ENCODE measurements at regions not wholly inside any gene's neighbourhood (a gene's known extent, or its start where the extent isn't known, plus 50 kb on each side); places are given as distances from the start of the nearest gene placed in this dataset.
"Not testable (repeated sequence)": the region's sequence is repeated elsewhere in the genome, so short reads cannot be mapped to it uniquely, and the experiment has no call there.

GRCh38 chr10:53667063-53667462 is 894.5 kb upstream of the MBL2 start:
- intact Hi-C loops (cut with DNase I) = no loop called here
- no peak for DNase-seq (ENCODE audit: low spot score)
- no peak for ATAC-seq

DNA sequence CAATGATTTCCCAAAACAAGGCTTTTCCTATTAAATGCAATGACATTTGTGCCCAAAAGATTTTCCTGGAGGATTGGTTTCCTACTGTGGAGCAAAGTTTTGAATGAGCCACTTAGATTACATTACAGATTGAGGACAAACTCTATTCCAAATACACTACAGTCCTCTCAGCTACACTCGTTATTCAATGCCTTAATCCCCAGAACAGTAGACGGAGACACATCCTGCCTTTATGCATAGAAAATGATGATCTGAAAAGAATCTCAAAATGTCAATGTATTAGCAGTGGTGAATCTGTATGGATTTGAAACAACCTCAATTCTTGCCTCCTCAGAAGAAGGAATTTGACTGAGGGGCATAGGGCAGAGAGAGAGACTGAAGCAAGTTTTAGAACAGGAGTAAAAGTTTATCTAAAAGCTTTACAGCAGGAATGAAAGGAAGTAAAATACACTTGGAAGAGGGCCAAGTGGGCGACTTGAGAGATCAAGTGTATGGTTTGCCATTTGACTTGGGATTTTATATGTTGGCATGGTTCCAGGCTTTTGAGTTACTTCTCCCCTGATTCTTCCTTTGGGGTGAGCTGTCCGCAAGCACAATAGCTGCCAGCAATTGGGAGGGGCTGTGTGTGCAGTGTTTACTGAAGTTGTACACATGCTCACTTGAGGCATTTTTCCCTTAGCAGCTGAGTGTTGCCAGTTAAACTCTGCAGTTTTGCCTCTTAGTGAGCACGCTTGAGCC is 891.9 kb upstream of the MBL2 start:
- ATAC-seq (no peak), DNase-seq (ENCODE audit: low spot score) (no peak)
- intact Hi-C loops (cut with DNase I) = no loop called here

DNA sequence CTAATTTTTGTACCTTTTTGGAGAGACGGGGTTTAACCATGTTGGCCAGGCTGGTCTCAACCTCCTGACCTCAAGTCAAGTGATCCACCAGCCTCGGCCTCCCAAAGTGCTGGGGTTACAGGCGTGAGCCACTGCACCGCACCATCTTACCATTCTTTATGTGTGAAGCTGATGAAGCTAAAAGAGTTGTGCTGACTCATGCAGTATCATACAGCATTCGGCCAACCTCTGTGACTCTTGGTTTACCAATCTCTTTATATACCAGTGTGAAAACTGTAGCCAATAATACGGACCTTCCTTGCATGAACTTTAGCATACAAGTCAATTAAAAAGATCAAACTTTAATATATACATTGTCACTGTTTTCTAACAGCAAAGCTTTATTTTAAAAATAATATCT is 878.2 kb upstream of the MBL2 start:
- ATAC-seq (no peak), DNase-seq (ENCODE audit: low spot score) (no peak)
- intact Hi-C loops (cut with DNase I) = no loop called here

DNA sequence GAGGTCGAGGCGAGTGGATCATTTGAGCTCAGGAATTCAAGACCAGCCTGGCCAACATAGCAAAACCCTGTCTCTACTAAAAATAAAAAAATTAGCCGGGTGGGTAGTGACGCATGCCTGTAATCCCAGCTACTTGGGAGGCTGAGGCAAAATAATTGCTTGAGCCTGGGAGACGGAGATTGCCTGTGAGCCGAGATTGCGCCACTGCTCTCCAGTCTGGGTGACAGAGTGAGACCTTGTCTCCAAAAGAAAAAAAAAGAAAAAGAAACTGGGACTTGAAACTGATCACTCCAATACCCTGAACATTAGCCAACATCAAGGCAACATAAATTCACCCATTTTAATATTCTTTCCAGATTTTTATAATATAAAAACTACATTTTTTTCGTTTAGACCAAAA is 874.6 kb upstream of the MBL2 start:
- DNase-seq (ENCODE audit: low spot score); ATAC-seq: not testable (repeated sequence)

GRCh38 chr10:53646525-53646924 is 873.9 kb upstream of the MBL2 start:
- no peak for DNase-seq (ENCODE audit: low spot score)
- ATAC-seq = no peak
- intact Hi-C loops (cut with DNase I) = no loop called here

More for the DNA sequence above, 874.6 kb upstream of the MBL2 start:
- intact Hi-C loops (cut with DNase I) = not testable (repeated sequence)

- intact Hi-C loops (cut with DNase I) = no loop called here
- no peak for ATAC-seq
- DNase-seq (ENCODE audit: low spot score) = no peak
Observed at GRCh38 chr10:53645951-53646350, 873.4 kb upstream of the MBL2 start.

GRCh38 chr10:53638006-53638405 is 865.4 kb upstream of the MBL2 start:
- ATAC-seq (no peak), DNase-seq (ENCODE audit: low spot score) (no peak)
- intact Hi-C loops (cut with DNase I) = no loop called here

- ATAC-seq = no peak
- intact Hi-C loops (cut with DNase I) = no loop called here
- DNase-seq (ENCODE audit: low spot score) = no peak
Observed at GRCh38 chr10:53624722-53625121, 852.1 kb upstream of the MBL2 start.

- DNase-seq (ENCODE audit: low spot score) = no peak
- intact Hi-C loops (cut with DNase I) = no loop called here
- ATAC-seq = no peak
Observed at GRCh38 chr10:53622201-53622600, 849.6 kb upstream of the MBL2 start.

- DNase-seq (ENCODE audit: low spot score) (no peak), ATAC-seq (no peak)
- intact Hi-C loops (cut with DNase I) = no loop called here
Observed at GRCh38 chr10:53619671-53620070, 847.1 kb upstream of the MBL2 start.

GRCh38 chr10:53607691-53608090 is 835.1 kb upstream of the MBL2 start:
- intact Hi-C loops (cut with DNase I) = no loop called here

DNA sequence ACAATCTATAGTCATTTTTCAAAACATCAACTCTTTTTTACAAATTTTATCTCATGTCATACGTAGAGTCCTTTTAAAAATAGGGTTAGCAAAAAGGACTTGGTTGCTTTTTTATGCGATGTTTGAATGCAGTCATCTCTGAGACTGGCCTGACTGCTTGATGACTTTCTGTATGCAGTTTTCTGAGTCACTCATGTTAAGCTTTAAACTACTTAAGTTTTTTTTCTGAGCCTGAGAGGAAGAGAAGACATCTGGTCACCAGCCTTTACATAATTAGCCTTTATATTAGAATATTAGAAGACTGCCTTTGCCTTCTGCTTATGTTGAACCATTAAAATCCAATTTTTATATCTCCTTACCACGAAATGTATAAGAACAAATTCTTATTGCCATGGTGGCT is 834.4 kb upstream of the MBL2 start:
- no peak for DNase-seq (ENCODE audit: low spot score)
- no peak for ATAC-seq
- intact Hi-C loops (cut with DNase I) = no loop called here

More at GRCh38 chr10:53607691-53608090, 835.1 kb upstream of the MBL2 start:
- ATAC-seq = no peak
- DNase-seq (ENCODE audit: low spot score) = no peak

DNA sequence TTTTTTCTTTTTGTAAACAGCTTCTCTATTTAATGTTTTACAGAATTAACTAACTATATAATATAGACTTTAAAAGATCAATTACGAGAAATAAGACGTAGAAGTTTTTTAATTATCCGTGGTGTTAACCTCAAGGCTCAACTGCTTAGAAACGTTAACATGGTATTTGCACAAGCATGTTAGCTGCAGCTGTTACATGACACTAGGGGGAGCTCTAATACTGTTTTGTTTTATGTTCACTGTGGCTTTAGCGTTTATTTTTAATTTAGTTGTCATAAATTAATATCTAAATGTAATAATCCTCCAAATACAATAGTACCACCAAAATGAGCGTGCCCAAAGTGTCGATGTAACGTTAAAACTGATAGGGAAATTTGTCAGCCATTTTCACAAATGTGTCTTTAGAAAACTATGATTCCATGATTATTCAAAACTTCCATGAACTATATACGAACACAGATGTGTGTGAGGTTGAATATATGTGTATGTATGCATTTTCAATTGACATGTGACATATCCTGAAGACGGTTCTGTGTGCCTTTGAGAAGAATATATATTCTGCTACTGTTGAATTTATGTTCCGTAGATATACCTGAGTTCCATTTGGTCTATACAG is 828.8 kb upstream of the MBL2 start:
- ATAC-seq = no peak
- DNase-seq (ENCODE audit: low spot score) = no peak
- intact Hi-C loops (cut with DNase I) = no loop called here

DNA sequence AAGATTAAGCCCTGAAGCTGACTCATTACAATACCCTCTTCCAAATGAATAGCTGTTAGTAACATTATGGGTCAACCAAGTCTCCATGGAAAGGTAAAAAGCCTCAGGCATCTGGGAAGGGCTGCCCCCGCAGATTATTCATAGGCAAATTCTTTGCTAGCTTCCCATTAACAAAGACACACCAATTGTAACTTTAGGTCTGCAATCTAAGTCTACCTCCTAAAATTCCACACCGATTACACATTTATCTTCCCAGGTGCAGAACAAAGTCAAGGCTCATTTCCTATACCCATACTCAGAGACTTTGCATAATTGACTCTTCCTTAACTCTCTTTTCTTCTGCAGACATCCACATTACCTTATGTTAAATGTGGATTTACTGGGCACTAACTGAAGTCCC is 826.3 kb upstream of the MBL2 start:
- ATAC-seq (no peak), DNase-seq (ENCODE audit: low spot score) (no peak)

DNA sequence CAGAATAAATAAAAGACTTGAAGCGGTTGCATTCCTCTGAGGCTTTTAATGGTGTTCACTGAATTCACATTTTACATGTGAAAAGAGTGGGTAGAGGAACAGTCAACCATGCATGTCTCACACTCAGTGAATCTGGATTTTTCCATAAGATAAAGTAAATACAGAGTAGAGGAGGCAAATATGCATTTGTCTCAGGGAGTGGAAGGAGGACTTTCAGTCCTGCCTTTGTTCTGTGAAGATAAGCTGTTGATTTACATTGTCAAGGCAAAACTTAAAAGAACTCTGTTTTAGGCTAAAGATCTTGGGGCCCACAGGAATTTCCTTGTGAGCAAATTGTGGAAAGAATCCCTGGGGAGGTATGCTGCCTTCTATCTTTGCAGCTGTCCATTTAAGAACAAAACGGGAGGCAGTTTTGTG is 825.3 kb upstream of the MBL2 start:
- DNase-seq (ENCODE audit: low spot score) (no peak), ATAC-seq (no peak)
- intact Hi-C loops (cut with DNase I) = no loop called here

More for the DNA sequence above, 826.3 kb upstream of the MBL2 start:
- intact Hi-C loops (cut with DNase I) = no loop called here

DNA sequence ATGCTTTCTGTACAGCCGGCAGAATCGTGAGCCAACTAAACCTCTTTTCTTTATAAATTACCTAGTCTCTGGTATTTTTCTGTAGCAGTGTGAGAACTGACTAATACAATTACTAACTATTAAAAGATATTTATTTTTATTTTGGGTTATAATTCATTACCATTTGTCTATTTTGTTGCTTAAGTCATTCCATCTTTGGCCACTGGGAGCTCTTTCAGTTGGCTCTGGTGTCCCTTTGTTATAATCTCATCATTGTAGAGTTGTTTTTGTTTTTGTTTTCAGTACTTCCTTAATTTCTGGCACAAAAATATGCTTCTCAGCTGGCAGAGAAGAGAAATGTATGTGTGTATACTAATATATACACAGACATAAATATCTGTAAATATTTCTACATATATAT is 807.9 kb upstream of the MBL2 start:
- intact Hi-C loops (cut with DNase I) = no loop called here
- ATAC-seq = no peak
- DNase-seq (ENCODE audit: low spot score) = no peak

GRCh38 chr10:53579773-53580172 is 807.2 kb upstream of the MBL2 start:
- no peak for ATAC-seq
- intact Hi-C loops (cut with DNase I) = no loop called here
- no peak for DNase-seq (ENCODE audit: low spot score)

DNA sequence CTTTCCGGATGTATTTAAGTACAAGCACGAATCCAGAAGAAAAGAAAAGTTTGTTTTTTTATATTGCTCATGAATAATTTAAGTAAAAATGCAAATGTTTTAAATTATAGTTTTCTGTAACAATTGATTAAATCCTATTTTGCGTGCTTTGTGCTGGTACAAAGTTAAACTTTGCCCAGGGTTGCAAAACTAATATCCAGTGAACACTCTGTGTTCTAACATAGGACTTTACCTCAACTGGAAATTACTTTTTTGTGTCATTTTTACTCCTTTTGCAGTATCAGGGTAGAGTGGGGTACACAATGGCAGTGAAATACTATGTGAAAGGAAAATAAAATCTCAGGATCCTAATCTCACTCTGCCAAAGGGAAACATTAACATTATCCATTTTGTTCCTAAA is 801.4 kb upstream of the MBL2 start:
- ATAC-seq (no peak), DNase-seq (ENCODE audit: low spot score) (no peak)
- intact Hi-C loops (cut with DNase I) = no loop called here

- intact Hi-C loops (cut with DNase I) = no loop called here
Observed at GRCh38 chr10:53573498-53573897, 800.9 kb upstream of the MBL2 start.

DNA sequence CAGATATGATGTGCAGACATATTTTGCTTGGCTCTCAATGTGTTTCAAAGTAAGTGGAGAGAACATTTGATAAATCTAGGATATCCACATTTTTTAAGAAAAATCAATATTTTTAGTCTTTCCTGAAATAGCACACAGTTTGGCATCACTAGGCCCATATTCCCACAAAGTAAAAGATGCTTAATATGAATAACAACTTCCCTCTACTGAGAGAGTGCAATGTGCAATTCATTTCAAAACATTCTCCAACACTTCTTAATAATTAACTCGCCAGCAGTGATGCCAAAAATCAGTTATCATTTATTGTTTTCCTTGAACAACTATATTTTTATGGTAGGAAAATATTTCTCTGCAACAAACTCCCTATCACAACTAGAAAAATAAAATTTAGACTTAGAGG is 800.2 kb upstream of the MBL2 start:
- ATAC-seq = no peak
- DNase-seq (ENCODE audit: low spot score) = no peak
- intact Hi-C loops (cut with DNase I) = no loop called here

More at GRCh38 chr10:53573498-53573897, 800.9 kb upstream of the MBL2 start:
- ATAC-seq (no peak), DNase-seq (ENCODE audit: low spot score) (no peak)

GRCh38 chr10:53570221-53570620 is 797.6 kb upstream of the MBL2 start:
- intact Hi-C loops (cut with DNase I) = no loop called here
- no peak for DNase-seq (ENCODE audit: low spot score)
- ATAC-seq = no peak

Data from sciatic nerve (tissue), 2 donors.